Mucosa of rectum (tissue), 2 donors: ENCODE measurements at regions not wholly inside any gene's neighbourhood (a gene's known extent, or its start where the extent isn't known, plus 50 kb on each side); places are given as distances from the start of the nearest gene placed in this dataset.

Experiments
- H3K27ac ChIP-seq, 2 donors: one replicate each; pipeline ENCODE4 v1.7.0; 2013; ENCODE audit warnings: inconsistent platforms in 2 of 2, low read depth in 2 of 2, low read length in 2 of 2
- H3K27me3 ChIP-seq, 2 donors: one replicate each; pipeline ENCODE4 v1.7.0; 2013; ENCODE audit warnings: low read length in 2 of 2; ENCODE audit not compliant: control insufficient read depth in 2 of 2, insufficient read depth in 2 of 2
- H3K36me3 ChIP-seq, 2 donors: one replicate each; pipeline ENCODE4 v1.7.0; 2013; ENCODE audit warnings: low read length in 2 of 2; ENCODE audit not compliant: control insufficient read depth in 2 of 2, insufficient read depth in 2 of 2
- H3K4me1 ChIP-seq, 2 donors: one replicate each; pipeline ENCODE4 v1.7.0; 2013; ENCODE audit warnings: low read length in 2 of 2, mild to moderate bottlenecking in 1 of 2; ENCODE audit not compliant: control insufficient read depth in 2 of 2, insufficient read depth in 2 of 2
- H3K4me3 ChIP-seq, 2 donors: one replicate each; pipeline ENCODE4 v1.7.0; 2013; ENCODE audit warnings: low read length in 2 of 2
- H3K9ac ChIP-seq, 2 donors: one replicate each; pipeline ENCODE4 v1.7.0; 2013; ENCODE audit warnings: low read length in 2 of 2, low read depth in 1 of 2, mild to moderate bottlenecking in 1 of 2
- H3K9me3 ChIP-seq, 2 donors: one replicate each; pipeline ENCODE4 v1.7.0; 2013; ENCODE audit warnings: low read length in 2 of 2; ENCODE audit not compliant: control insufficient read depth in 2 of 2
- donor health status: healthy.
- donor health status: Normal muscosa, but diverticular disease.

GRCh38 chr2:12941203-12941602 is 224.5 kb downstream of the TRIB2 start:
- H3K9me3 ChIP-seq, result no peaks in the 10 kb centered on the region
- H3K27me3 ChIP-seq, result no peaks in the 10 kb centered on the region
- no peaks in the 10 kb centered on the region for H3K36me3 ChIP-seq
- H3K4me1 ChIP-seq, result no peaks in the 10 kb centered on the region
- no peak overlapping the region for H3K27ac ChIP-seq
- H3K4me3 ChIP-seq, result no peak overlapping the region
- H3K9ac ChIP-seq, result no peak overlapping the region

GRCh38 chr2:12948231-12948960 is 231.7 kb downstream of the TRIB2 start:
- Histone ChIP-seq H3K27me3 (no peaks in the 10 kb centered on the region), H3K4me3 (no peak overlapping the region), H3K27ac (no peak overlapping the region), H3K9ac (no peak overlapping the region), H3K9me3 (no peaks in the 10 kb centered on the region), H3K36me3 (no peaks in the 10 kb centered on the region), H3K4me1 (no peaks in the 10 kb centered on the region)

GRCh38 chr2:12948961-12949353 is 232.2 kb downstream of the TRIB2 start:
- H3K4me3 ChIP-seq, result no peak overlapping the region
- H3K9ac ChIP-seq, result no peak overlapping the region
- no peaks in the 10 kb centered on the region for H3K27me3 ChIP-seq
- no peaks in the 10 kb centered on the region for H3K4me1 ChIP-seq
- no peak overlapping the region for H3K27ac ChIP-seq
- H3K36me3 ChIP-seq, result no peaks in the 10 kb centered on the region
- no peaks in the 10 kb centered on the region for H3K9me3 ChIP-seq

- H3K27me3 ChIP-seq, result no peaks in the 10 kb centered on the region
- no peaks in the 10 kb centered on the region for H3K9me3 ChIP-seq
- H3K4me3 ChIP-seq, result no peak overlapping the region
- no peak overlapping the region for H3K27ac ChIP-seq
- no peak overlapping the region for H3K9ac ChIP-seq
- H3K36me3 ChIP-seq, result no peaks in the 10 kb centered on the region
- H3K4me1 ChIP-seq, result no peaks in the 10 kb centered on the region
Measured at GRCh38 chr2:12949406-12949805, 232.7 kb downstream of the TRIB2 start.

DNA sequence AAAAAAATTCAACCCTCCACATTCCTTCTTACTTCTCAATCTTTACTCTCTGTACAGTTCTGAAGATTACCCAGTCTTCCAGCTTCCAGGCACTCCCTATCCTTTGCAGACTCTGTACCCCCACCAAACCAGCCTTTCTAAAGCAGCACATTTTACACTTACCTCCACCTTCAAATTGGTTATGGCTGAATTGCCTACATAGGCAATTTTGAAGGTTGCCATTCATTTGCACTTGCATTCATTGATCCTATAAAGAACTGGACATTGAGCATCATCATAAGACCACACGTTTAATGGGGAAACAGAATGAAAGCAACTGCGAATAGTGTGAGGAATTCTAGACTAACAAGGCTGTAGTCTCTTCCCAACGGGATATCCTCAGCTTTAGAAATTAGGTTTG is 233.4 kb downstream of the TRIB2 start:
- H3K27me3 ChIP-seq, result no peaks in the 10 kb centered on the region
- H3K4me3 ChIP-seq, result no peak overlapping the region
- no peaks in the 10 kb centered on the region for H3K4me1 ChIP-seq
- H3K9me3 ChIP-seq, result no peaks in the 10 kb centered on the region
- H3K36me3 ChIP-seq, result no peaks in the 10 kb centered on the region
- H3K27ac ChIP-seq, result no peak overlapping the region
- H3K9ac ChIP-seq, result no peak overlapping the region

DNA sequence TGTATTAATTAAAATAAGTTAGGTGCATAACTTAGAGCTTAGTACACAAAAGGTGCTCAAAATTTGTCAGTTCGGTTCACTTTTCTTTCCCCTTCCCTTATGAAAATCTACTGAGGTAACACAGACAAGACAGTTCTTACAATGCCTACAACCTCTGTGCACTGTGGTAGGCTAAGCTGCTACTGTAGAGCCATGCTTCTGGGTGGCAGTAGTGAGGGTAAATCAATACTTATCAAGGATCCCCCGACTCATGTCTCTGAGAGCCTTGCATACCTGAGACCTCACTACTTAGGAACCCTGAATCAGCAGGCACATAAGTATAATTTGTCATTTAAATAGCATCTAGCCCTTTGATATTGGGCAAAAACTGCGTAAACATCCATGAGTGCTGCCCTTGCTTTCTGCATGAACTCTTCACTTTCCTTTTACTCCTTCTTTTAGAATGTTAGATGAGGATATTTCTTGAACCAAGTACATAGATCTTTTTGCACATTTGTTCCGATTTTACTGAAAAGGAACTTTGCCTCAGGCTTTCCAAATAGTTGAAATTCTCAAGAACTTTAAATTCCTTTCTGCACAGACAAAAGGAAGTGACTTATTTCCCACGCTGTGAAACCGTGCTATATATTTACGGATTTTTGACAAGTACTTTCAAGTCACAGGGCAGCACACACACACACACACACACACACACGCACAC is 234.4 kb downstream of the TRIB2 start:
- no peak overlapping the region for H3K4me3 ChIP-seq
- no peak overlapping the region for H3K27ac ChIP-seq
- no peaks in the 10 kb centered on the region for H3K9me3 ChIP-seq
- no peaks in the 10 kb centered on the region for H3K36me3 ChIP-seq
- H3K27me3 ChIP-seq, result no peaks in the 10 kb centered on the region
- no peak overlapping the region for H3K9ac ChIP-seq
- H3K4me1 ChIP-seq, result no peaks in the 10 kb centered on the region

DNA sequence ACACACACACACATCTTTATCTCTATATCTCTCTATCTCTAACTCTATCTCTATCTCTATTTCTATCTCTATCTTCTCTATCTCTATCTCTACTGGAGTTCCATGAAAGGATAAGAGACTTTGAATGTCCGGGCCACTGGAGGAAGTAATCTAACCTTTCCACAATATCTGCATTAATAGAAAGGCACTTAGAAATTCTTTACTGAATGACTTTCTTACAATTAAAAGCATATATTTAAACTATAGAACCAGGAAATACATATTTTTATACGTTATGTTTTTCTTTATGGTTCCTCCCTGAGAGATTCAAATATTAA is 234.9 kb downstream of the TRIB2 start:
- H3K9me3 ChIP-seq, result no peaks in the 10 kb centered on the region
- no peak overlapping the region for H3K4me3 ChIP-seq
- H3K36me3 ChIP-seq, result no peaks in the 10 kb centered on the region
- no peaks in the 10 kb centered on the region for H3K27me3 ChIP-seq
- no peaks in the 10 kb centered on the region for H3K4me1 ChIP-seq
- no peak overlapping the region for H3K9ac ChIP-seq
- H3K27ac ChIP-seq, result no peak overlapping the region

- H3K9me3 ChIP-seq, result no peaks in the 10 kb centered on the region
- H3K27ac ChIP-seq, result no peak overlapping the region
- no peak overlapping the region for H3K9ac ChIP-seq
- H3K4me3 ChIP-seq, result no peak overlapping the region
- H3K4me1 ChIP-seq, result no peaks in the 10 kb centered on the region
- no peaks in the 10 kb centered on the region for H3K36me3 ChIP-seq
- H3K27me3 ChIP-seq, result no peaks in the 10 kb centered on the region
Measured at GRCh38 chr2:12953596-12953995, 236.9 kb downstream of the TRIB2 start.

DNA sequence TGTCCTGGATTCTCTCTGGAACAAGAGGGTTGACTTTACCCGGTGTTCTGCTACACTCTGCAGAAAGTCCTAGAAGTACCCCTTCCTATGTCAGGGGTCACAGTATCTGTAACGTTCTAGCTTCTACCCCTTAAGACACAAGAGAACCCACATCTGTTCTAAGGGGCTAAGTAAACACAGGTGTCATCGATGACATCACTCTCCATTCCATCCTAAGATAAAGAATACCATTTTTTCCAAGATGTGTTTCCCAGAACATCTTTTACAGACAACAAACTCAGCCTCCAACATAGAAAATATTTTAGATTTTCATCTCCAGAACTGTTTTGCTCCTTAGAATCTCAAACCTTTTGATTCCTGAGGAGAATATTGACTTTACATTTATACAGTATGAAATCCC is 239.1 kb downstream of the TRIB2 start:
- Histone ChIP-seq H3K9ac (no peak overlapping the region), H3K27me3 (no peaks in the 10 kb centered on the region), H3K36me3 (no peaks in the 10 kb centered on the region), H3K4me3 (no peak overlapping the region), H3K9me3 (no peaks in the 10 kb centered on the region), H3K27ac (no peak overlapping the region), H3K4me1 (no peaks in the 10 kb centered on the region)

DNA sequence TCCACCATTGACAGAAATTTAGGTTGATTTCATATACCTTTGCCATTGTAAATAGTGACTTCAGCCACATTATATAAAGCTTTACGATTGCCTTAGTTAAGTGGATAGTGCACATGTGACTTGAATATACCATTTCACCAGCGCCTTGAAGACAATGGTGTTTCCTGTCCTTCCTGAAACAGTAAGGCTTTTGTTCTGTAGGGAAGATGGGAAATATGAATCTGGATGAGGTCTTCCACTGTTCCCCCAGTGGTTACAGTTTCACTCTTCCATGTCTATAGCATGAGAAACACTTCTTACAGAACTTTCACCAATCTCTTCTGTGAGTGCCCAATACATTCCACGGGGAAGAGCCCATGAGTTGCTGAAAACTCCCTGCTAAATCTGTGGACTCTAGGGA is 240.5 kb downstream of the TRIB2 start:
- Histone ChIP-seq H3K9me3 (no peaks in the 10 kb centered on the region), H3K27ac (no peak overlapping the region), H3K27me3 (no peaks in the 10 kb centered on the region), H3K36me3 (no peaks in the 10 kb centered on the region), H3K9ac (no peak overlapping the region), H3K4me3 (no peak overlapping the region), H3K4me1 (no peaks in the 10 kb centered on the region)
